CD4-positive, alpha-beta T cell treated with Interleukin-2 at 100 ng/mL for 4 hours (primary cell): ENCODE measurements at regions not wholly inside any gene's neighbourhood (a gene's known extent, or its start where the extent isn't known, plus 50 kb on each side); places are given as distances from the start of the nearest gene placed in this dataset.

Experiments used
- DNase-seq: peaks from one replicate; pipeline ENCODE4 v3.0.0-alpha.2; 2020; ENCODE audit warnings: low spot score

- no peak for DNase-seq
Measured at GRCh38 chr22:25350551-25350971, 131.1 kb downstream of the CRYBB2 start.

DNA sequence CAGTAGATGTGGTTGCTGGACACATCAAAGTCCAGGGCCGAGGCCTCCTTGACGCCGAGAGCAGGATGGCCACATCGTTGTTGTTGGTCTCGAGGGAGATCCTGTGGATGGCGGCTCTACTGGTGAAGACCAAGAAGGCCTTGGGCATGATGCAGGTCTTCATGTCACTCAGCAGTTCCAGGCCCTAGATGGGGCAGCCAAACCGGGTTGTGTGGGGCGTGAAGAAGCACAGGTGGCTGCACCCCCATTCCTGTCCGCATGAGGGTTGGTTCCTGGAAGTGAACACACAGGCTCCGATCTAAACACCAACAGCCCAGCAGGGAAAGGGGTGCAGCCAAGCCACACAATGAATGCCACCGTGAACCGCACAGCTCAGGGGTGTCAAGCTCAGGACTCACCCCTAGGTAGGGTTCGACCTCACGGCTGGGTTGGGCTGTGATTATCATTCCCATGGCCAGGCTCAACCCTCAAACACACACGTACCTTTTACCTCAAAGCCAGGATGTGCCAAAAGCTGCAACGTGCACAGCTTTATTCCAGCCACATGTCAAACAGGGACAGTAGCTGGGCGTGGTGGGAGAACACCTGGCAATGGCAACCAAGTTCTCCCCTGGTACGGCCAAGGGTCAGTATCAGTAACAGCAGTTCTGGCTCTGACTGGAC is 132.3 kb downstream of the CRYBB2 start:
- DNase-seq, result no peak

DNA sequence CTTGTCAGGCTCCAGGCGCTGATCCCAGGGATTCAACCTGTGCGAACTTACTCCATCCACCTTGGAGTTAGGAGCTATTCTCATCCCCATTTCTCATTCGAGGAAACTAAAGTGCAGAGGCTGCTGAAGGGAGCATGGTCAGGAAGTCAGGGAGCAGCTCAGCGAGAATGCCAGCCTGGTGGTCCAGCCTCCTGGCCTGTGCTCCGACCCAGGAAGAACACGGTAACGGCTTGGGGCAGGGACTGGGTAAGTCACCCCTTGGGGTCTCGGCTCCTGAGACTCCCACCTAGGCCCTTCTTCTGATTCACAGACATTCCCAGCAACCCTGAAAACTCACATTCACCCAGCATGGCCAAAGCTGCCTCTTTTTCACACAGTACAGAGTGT is 132.8 kb downstream of the CRYBB2 start:
- DNase-seq, result no peak

DNA sequence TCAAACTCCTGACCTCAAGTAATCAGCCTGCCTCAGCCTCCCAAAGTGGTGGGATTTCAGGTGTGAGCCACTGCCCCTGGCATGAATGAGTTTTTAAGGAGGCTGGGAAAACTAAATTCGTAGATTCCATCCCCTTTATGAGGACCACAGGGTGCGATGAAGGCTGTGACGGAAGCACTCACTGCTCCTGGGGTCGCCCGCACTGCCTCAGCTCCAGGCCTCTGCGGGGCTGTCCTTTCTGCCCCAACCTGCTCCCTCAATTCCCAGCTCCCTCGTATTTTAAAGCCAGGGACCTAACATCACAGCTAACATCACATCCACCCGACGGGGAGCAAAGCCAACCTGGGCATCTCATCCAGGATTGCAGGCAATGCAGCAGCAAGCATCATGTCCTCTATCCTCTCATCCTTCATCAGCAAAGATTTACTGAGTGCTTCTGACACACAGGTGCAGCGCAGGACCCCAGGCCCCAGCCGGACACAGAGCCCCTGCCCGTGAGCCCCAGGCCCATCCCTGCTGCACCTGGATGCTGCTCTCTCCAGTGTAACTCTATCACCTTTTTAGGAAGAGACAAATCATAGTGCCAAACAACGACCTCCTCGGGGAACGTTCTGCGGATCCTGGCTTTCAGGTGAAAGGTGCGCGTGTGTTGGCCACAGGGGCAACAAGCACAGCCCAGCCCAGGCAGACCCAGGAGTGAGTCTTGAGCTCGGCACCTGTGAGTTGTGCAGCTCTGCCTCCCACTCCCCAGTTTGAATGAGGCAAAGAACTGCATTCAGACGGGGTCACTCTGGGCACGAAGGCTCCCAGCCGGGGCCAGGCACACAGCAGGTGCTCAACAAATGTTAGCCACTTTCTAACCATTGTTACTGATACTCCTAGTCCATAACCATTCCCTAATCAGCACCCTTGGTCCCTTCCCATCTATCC is 134.3 kb downstream of the CRYBB2 start:
- no peak for DNase-seq

DNA sequence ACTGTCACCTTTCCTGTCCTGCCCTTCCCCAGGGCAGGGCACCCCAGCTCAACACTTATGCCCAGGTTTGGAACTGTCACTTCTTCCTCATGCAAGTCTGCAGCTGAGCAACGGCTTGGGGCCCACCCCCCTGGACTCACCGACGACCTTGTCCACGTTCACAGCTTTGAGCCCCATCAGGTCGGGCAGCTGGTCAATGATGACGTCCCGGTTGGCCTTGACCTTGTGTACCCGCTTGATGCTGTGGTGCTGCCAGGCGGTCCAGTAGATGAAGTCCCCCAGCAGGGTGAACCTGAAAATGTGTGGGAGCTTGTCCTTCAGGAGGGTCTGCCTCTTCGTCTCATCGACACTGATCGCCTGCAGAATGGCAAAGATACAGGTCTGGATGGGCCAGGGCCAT is 135.0 kb downstream of the CRYBB2 start:
- no peak for DNase-seq

DNA sequence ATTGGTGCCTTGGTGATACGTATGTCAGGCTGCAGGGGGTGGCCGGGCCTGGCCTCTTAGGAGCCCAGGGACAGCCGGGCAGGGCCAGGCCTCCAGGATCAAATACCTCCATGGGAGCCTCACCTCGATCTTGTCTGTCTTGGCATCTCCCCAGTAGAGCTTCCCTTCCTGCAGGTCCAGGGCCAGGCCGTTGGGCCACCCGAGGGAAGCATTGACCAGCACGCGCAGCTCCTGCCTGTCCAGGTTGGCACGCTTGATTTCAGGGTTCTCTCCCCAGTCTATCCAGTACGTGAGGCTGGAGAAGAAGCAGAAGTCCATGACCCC is 137.7 kb downstream of the CRYBB2 start:
- DNase-seq, result no peak

DNA sequence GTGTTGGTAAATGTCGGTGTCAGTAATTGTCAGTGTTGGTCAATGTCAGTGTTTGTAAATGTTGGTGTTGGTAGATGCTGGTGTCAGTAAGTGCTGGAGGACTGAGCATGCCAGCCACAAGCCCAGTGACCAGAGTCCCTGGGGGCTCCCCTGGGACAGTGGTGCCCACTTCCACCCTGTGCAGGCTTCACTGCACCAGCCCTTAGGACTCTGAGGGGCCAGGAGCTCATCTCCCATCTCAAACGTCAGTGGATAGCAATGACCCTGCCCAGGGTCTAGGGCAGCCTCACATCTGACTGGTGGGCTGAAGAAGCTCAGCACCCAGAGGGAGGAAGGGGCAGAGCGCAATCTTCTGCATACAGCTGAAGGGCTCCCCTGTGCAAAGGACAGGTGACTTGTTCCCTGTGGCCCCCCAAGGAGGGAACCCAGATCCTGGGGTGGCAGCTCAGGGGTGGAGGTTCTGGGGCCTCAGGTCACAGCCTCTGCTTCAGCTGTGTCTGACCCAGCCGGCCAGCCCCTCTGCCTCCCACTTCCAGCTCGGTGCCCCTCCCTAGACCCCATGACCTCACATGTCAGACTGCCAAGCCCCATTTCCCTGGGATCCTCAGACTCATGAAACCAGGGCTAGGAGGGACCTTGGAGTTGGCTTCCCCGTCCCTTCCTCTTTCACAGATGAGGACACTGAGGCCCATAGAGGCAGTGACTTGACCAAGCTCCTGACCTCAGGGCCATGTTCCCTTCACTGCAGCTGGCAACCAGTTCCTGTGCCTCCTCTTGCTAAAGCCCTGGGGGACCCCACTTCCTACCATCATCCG is 138.4 kb downstream of the CRYBB2 start:
- no peak for DNase-seq

- no peak for DNase-seq
Measured at GRCh38 chr22:25358421-25359170, 139.2 kb downstream of the CRYBB2 start.

DNA sequence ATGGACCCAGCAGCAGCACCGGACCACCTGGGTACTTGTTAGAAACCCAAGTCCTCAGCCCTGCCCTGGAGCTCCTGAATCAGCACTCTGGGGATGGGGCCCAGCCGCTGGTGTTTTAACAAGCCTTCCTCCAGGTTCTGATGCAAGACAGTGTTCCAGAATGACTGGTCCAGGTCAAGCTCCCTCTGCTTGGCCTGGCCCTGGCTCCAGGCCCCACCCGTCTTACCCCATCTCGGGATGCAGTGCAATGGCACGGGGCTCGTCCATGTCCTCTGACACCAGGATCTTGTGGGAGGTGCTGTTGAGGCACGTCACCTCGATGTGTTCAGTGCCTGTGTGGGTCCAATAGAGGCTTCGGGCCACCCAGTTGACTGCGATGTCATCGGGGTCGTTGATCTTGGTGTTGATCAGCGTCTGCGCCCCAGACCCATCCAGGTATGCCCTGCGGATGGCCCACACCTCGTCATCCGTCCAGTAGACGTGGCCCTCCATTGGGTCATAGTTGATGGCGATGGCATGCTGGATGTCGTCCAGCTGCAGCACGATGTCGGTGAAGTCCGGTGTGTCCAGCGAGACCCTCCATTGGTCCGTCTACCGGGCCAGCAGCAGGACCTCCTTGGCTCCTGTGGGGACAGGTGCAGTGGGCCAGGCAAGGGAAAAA is 140.3 kb downstream of the CRYBB2 start:
- DNase-seq, result no peak

DNA sequence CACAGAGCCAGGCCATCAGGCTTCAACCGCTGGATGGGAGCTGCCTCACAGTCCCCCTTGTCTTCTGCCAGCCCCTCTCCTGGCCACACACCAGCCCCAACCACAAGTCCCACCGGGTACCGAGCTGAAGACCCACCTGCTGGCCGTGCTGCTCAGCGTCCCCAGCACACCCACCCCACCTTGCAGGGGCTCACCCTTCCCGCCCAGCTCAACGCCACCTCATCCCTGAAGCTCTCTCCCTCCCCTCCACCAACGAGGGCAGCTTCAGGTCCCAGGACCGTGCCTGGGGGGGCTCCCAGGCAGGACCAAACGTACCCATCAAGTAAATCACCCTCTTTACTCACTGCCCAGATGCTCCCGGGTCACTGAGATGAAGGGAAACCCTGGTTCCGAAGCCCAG is 141.0 kb downstream of the CRYBB2 start:
- no peak for DNase-seq

GRCh38 chr22:25360891-25361645 is 141.6 kb downstream of the CRYBB2 start:
- no peak for DNase-seq

DNA sequence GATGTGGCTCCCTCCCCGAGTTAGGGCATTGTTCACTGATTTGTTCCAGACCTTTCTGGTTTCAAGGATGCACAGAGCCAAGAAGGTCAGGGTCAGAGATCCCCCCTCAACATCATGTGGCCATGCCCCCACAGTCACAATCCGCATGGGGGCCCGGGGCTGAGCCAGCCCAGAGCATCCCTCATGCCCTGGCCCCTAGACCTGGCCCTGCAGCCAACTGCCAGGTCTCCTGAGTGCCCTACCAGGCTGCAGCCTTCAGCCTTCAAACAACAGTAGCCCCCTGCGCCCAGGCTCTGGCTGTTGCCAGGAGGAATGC is 142.4 kb downstream of the CRYBB2 start:
- no peak for DNase-seq

GRCh38 chr22:25362215-25362882 is 142.9 kb downstream of the CRYBB2 start:
- peak; percentile 64 for DNase-seq

GRCh38 chr22:25362883-25363240 is 143.4 kb downstream of the CRYBB2 start:
- no peak for DNase-seq

DNA sequence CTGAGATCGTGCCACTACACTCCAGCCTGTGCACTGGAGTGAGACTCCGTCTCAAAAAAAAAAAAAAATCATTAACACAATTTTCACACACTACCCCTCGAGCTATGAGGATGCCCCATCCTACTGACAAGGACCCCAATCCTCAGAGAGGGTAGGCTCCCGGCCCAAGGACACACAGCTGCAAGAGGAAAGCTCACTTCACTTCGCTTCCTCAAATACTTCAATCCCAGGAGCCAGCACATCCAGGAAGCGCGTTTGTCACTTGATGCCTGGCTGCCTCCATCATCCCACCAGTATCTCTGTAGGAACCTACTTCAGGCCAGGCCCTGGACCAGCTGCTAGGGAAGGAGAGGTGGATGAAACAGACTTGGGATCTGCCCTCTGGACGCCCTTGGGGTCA is 144.0 kb downstream of the CRYBB2 start:
- no peak for DNase-seq

- no peak for DNase-seq
Measured at GRCh38 chr22:25364281-25364680, 144.8 kb downstream of the CRYBB2 start.

DNA sequence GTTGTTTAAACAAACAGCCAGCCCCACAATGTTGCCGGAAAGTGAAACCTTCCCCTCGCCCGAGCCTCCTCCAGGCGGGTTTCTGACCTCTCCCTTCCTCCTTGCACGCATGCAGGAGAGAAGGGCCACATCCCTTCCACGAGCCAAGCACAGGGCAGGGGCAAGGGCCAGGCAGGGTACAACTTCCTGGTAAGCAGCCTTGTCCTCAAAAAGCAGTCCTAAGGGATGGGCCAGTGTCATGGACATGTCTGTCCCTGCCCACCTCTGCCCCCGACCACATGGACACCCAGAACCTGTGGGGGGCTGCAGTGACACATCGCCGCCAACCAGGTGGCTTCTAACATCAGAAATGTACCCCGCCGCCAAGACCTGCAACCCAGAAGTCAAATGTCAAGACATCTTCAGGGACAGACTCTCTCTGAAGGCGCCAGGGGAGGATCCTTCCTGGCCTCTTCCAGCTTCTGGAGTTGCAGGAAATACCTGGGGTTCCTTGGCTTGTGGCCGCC is 145.3 kb downstream of the CRYBB2 start:
- no peak for DNase-seq

- no peak for DNase-seq
Measured at GRCh38 chr22:25365491-25366261, 146.2 kb downstream of the CRYBB2 start.

DNA sequence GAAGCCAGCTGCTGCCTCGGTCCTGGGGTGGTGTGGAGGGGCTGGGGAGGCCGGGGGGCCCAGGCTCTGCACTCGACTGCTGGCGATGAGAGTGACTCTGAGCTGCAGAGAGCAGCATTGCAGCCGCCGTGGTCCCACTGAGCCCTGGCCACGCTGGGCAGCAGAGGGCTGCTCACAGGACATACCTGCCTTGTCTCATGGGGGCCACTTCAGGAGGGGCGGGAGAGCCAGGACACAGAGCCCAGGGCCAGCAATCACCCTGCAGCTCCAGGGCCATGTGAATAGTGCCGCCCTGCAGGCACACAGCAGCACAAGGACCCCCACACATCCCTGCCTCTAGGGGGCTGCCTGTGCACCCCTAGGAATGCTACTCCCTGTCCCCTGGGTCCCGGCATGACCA is 147.0 kb downstream of the CRYBB2 start:
- no peak for DNase-seq
